ENCODE measurements at regions not wholly inside any gene's neighbourhood (a gene's known extent, or its start where the extent isn't known, plus 50 kb on each side); places are given as distances from the start of the nearest gene placed in this dataset.

DNA sequence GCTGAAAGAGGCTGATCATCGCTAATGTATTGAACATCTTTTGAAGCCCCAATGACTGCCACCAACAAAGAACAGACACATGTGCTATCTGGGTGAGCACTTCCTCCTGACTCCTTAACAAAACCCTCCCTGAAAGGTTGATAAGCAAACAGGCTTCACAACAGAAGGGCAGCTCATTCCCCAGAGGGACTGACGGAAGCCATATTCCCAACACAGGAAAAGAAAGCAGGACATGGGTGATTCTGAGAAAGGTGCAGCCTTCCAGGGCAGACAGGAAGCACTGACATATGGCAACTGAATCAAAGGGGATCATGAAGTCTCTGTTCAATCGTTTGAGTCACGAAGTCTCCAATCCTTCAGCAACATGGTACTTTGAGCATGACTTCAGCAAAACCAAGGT lies 929.0 kb downstream of the MCTP2 start:
- Histone ChIP-seq H3K9ac (ENCODE audit: low read depth, low read length) (no peak overlapping the region), H3K36me3 (ENCODE audit: insufficient read depth, low read length) (no peaks in the 10 kb centered on the region), H3K9me3 (ENCODE audit: control insufficient read depth, insufficient read depth, low read length) (no peaks in the 10 kb centered on the region), H3K4me1 (ENCODE audit: insufficient read depth, low read length) (no peaks in the 10 kb centered on the region)

DNA sequence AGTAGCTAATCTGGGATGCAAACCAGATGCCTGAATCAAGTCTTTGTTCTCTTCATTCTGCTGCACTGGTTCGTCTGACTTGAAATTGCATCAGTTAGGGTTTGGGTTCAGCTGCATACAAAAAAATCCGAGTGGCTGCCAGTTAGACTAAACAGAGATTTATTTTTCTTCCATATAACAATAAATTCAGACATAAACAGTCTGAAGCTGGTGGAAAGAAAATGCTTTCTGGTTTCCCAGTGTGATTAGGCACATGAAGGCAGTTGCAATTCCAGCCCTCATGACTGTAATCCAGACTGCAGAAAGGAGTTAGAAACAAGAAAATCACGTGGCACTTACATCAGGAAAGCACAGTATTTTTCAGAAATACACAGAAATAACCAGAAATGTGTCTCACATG lies 930.7 kb downstream of the MCTP2 start:
- H3K9me3 ChIP-seq (ENCODE audit: control insufficient read depth, insufficient read depth, low read length): no peaks in the 10 kb centered on the region
- no peaks in the 10 kb centered on the region for H3K36me3 ChIP-seq (ENCODE audit: insufficient read depth, low read length)
- H3K4me1 ChIP-seq (ENCODE audit: insufficient read depth, low read length): no peaks in the 10 kb centered on the region
- H3K9ac ChIP-seq (ENCODE audit: low read depth, low read length): no peak overlapping the region

DNA sequence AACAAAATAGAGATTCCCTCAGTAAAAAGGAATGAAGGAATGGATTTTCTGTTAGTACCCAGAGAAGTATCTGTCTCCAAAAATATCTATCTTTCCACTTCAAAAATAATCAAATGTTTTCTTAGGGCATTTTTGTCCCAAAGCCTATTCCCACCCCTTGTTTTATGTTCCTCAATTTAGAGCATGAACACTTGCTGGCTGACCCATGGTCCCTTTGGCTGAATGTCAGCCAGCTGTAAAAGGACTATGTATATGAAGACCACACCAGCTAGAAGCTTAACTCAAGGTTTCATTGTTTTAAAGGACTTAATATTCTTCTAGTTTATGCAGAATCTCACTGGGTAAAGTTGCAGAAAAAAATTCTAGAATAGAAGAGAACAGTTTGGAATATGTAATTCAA lies 931.2 kb downstream of the MCTP2 start:
- Histone ChIP-seq H3K4me1 (ENCODE audit: insufficient read depth, low read length) (no peaks in the 10 kb centered on the region), H3K36me3 (ENCODE audit: insufficient read depth, low read length) (no peaks in the 10 kb centered on the region), H3K9me3 (ENCODE audit: control insufficient read depth, insufficient read depth, low read length) (no peaks in the 10 kb centered on the region), H3K9ac (ENCODE audit: low read depth, low read length) (no peak overlapping the region)

DNA sequence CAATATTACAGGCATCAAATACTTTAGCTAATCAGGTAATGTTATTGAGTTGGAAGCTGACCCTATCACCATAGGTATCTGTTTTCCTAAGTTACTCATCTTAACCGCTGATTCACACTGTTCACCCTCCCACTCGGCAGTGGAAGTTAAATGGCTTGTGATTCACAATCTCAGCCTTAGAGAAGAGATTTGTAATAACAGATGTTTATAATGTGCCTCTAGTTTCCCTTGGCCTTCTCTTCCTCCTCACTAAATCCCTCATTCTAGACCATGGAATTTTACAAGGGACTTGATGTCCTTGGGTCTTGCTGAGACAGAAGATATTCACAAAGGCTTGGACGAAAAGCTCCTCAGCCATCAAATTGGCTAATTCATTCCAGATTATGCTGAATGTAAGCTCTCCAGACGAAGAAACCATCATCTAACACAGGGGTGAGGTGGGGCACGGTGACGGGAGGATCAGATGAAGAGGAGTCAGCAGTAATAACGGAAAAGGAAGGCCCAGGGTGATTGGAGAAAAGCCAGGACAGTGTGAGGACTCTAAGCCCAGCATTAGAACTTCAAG lies 931.7 kb downstream of the MCTP2 start:
- Histone ChIP-seq H3K4me1 (ENCODE audit: insufficient read depth, low read length) (no peaks in the 10 kb centered on the region), H3K9ac (ENCODE audit: low read depth, low read length) (no peak overlapping the region), H3K9me3 (ENCODE audit: control insufficient read depth, insufficient read depth, low read length) (no peaks in the 10 kb centered on the region), H3K36me3 (ENCODE audit: insufficient read depth, low read length) (no peaks in the 10 kb centered on the region)

DNA sequence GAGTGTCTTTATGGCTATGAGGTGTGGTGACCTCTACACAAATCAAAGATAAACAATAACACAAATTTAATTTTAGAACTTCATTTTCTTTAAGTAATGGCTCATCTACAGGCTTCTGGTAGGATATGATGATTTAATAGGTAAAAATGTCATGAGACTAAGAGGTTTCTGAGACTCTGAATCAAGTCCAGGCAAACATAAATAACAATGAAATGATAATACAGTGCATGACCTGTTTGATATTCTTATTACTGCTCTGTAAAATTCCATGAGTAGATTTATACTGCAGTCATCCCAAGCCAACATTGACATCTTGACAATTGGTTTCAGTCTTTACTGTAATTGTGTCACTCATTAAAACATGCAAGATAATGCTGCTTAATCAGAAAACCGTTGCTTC lies 936.8 kb downstream of the MCTP2 start:
- H3K4me1 ChIP-seq (ENCODE audit: insufficient read depth, low read length): no peaks in the 10 kb centered on the region
- no peaks in the 10 kb centered on the region for H3K9me3 ChIP-seq (ENCODE audit: control insufficient read depth, insufficient read depth, low read length)
- H3K9ac ChIP-seq (ENCODE audit: low read depth, low read length): no peak overlapping the region
- no peaks in the 10 kb centered on the region for H3K36me3 ChIP-seq (ENCODE audit: insufficient read depth, low read length)

DNA sequence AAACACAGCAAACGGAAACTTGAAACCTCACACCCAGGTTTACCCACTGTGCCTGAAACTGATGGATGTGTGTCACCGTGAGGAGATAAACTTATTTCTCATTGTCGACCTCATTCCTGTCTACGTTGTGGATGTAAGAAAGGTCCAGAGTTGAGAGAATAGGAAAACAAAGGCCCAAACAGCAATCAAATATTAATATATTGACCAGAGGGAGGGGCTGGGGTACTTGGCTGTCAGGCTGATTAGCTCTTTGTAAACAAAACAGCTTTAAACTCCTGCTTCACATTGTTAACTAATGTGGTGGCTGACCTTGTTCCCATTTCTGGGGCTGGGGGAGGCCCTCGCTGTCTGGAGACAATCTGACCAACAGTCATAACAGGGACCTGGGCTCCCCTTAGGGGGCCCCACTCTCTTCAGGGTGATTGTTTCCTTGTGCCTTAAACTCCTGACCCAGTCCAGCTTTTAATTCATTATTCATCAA lies 937.6 kb downstream of the MCTP2 start:
- H3K9me3 ChIP-seq (ENCODE audit: control insufficient read depth, insufficient read depth, low read length): no peaks in the 10 kb centered on the region
- H3K36me3 ChIP-seq (ENCODE audit: insufficient read depth, low read length): no peaks in the 10 kb centered on the region
- H3K4me1 ChIP-seq (ENCODE audit: insufficient read depth, low read length): no peaks in the 10 kb centered on the region
- H3K9ac ChIP-seq (ENCODE audit: low read depth, low read length): no peak overlapping the region

DNA sequence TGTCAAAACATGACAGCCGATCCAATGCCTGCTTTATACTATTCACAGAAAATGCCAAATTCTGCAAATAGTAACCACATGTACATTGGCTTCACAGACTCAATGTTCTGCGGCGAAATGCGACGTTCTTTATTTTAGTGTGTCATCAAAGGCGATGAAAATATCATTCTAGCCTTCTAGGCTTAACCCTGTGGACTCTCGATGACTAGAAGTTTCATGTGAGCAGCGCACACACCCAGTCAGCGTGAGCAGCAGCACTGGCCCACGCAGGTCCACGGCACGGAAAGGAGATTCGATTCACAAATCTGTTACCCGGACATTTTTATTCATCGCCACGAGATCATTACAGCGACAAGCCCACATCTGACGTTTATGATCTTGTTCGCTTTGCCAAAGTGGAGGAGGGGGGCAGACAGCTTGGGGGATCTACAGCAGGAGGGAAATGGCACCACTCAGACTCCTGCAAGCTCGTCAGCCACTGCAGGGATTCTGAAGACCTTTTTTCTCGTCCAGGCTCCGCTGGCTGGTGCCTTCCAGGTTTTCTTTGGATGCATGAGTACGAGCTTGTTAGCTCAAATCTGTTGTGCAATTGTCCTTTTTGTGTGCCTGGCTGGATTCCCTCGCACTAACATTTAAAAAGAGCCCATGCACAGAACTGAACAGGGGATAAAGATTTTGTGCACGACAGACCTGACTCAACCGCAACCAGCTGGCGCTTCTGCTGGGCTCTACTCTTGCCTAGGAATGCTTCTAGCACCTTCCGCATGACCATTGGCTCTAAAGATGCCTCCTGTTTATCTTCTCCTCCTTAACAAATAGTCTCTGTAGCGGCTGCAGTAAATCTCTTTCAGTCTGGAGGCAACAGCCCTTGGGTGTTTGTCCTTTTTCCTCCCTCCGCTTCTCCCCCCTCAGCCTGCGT lies 938.4 kb downstream of the MCTP2 start:
- no peaks in the 10 kb centered on the region for H3K36me3 ChIP-seq (ENCODE audit: insufficient read depth, low read length)
- no peaks in the 10 kb centered on the region for H3K9me3 ChIP-seq (ENCODE audit: control insufficient read depth, insufficient read depth, low read length)
- no peak overlapping the region for H3K9ac ChIP-seq (ENCODE audit: low read depth, low read length)
- H3K4me1 ChIP-seq (ENCODE audit: insufficient read depth, low read length): no peaks in the 10 kb centered on the region

DNA sequence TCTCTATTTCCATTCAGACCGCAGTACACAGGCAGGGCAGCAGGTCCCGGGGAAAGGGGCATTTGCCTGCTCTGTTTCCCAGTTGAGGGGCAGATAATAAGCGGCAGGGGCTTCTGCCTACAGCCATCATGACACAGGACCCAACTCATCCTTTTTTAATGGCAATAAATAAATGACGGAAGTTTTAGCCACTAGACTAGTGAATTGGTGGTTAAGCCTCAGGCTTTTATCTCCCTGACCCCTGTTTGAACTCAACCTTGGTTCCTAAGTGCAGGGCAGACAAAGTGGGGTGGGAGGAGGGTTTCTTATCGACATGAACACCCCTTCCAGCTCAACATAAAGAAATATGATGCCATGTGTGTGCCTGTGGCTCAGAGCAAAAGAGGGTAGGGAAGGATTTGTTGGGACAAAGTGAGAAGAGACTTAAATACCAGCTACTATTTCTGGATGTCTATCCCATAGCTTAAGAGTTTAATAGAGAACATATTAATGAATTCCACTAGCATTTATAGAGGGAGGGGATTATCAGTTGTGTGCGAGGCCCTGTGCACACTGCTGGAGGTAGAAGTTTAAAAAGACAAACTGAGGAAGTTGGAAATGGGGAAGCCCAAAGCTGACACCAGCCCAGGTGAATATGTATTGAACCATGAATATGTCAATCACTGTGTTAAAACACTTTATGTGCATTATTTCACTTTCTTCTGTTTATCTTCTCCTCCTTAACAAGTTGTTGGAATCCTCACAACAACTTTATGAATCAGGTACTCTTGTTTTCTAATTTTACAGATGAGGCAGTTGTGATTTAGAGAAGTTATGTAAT lies 939.4 kb downstream of the MCTP2 start:
- no peaks in the 10 kb centered on the region for H3K9me3 ChIP-seq (ENCODE audit: control insufficient read depth, insufficient read depth, low read length)
- no peaks in the 10 kb centered on the region for H3K4me1 ChIP-seq (ENCODE audit: insufficient read depth, low read length)
- no peaks in the 10 kb centered on the region for H3K36me3 ChIP-seq (ENCODE audit: insufficient read depth, low read length)
- H3K9ac ChIP-seq (ENCODE audit: low read depth, low read length): no peak overlapping the region

DNA sequence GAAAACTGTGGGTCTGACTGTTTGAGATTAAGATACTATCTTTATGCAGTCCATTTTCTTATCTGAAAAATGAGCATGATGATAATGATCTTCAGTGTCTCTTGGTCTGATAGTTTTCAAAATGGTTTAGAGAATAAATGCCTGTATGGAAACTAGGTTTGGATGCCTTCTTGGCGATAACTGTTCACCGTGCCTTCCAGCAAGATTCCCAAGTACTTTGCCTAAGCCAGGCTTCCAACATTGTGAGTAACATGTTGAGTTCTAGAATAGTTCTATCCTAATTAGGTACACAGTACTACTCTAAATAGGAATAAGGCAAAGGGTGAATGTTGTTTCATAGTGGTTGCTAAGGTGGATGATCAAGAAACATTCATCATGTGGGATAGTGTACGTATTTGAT lies 940.2 kb downstream of the MCTP2 start:
- Histone ChIP-seq H3K4me1 (ENCODE audit: insufficient read depth, low read length) (no peaks in the 10 kb centered on the region), H3K9ac (ENCODE audit: low read depth, low read length) (no peak overlapping the region), H3K36me3 (ENCODE audit: insufficient read depth, low read length) (no peaks in the 10 kb centered on the region), H3K9me3 (ENCODE audit: control insufficient read depth, insufficient read depth, low read length) (no peaks in the 10 kb centered on the region)

DNA sequence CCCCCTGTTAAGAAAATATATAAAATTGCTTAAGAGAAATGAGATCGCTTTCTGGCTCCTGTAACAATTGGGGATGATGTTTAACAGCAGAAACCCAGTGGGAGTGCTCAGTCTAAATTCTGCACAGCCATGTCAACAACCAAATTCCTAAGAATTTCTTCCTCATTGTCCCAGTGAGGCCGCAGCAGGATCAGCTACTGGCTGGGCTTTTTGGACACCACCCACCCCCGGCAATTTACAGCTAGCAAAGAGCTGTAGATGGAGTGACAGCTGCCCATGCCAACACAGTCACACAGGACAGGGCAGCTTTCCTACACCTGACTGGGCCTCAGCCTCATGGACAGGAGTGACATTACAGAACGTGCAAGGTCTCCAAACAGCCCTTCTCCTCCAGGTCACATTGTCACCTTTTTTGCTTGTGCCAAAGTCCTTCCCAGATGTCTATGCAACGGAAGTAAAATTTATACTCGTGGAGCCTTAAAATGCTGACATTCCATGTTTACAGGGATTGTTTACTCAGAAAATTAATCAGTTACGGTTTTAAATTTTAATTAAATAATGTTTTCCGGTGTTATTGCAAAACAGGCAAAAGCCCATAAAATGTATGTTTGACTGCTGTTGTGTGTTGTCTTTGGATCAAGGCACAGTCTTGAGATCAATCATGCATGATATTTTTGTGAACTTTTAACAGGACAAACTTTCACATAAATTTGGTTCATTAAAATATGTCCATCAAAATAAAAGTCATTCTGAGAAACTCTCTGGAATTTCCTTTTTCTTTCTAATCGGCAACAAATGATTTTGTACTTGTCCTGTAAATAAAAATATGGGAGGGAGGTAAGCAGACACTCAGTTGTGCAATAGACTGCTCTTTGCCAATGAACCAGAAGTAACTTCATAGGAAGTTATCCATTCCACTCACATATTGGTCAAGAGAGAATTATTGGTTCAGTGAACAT lies 943.2 kb downstream of the MCTP2 start:
- H3K36me3 ChIP-seq (ENCODE audit: insufficient read depth, low read length): no peaks in the 10 kb centered on the region

DNA sequence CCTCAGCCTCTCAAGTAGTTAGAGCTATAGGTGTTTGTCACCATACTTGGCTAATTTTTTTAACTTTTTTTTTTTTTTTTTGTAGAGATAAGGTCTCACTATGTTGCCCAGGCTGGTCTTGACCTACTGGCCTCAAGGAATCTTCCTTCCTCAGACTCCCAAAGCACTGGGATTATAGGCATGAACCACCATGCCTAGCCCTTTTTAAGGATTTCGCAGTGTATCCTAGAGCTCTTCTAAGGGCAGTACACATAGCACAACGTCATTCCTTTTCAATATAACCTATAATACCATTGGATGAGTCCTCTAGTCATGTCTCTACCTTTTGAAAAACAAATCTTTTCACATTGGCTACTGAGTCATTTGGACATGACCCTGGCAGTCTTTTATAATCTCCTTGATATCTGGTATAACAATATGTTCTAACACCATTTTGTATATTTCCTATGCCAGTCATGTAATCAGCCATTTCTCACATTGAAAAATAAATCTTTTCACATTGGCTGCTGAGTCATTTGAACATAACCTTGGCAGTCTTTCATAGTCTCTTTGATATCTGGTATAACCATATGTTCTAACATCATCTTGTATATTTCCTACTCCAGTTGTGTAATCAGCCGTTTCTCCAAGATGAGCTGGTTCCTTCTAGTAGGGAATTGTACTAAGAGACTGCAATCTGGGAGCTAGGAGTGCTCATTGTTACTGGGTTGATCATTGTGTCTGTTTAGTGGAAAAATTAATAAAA lies 944.7 kb downstream of the MCTP2 start:
- no peaks in the 10 kb centered on the region for H3K4me1 ChIP-seq (ENCODE audit: insufficient read depth, low read length)
- H3K9me3 ChIP-seq (ENCODE audit: control insufficient read depth, insufficient read depth, low read length): peaks cover 4% of the 10 kb centered on the region; the same call in 1 of the 2 replicates
- no peaks in the 10 kb centered on the region for H3K36me3 ChIP-seq (ENCODE audit: insufficient read depth, low read length)
- no peak overlapping the region for H3K9ac ChIP-seq (ENCODE audit: low read depth, low read length)

More for the DNA sequence above, 943.2 kb downstream of the MCTP2 start:
- Histone ChIP-seq H3K9ac (ENCODE audit: low read depth, low read length) (no peak overlapping the region), H3K9me3 (ENCODE audit: control insufficient read depth, insufficient read depth, low read length) (no peaks in the 10 kb centered on the region), H3K4me1 (ENCODE audit: insufficient read depth, low read length) (no peaks in the 10 kb centered on the region)

DNA sequence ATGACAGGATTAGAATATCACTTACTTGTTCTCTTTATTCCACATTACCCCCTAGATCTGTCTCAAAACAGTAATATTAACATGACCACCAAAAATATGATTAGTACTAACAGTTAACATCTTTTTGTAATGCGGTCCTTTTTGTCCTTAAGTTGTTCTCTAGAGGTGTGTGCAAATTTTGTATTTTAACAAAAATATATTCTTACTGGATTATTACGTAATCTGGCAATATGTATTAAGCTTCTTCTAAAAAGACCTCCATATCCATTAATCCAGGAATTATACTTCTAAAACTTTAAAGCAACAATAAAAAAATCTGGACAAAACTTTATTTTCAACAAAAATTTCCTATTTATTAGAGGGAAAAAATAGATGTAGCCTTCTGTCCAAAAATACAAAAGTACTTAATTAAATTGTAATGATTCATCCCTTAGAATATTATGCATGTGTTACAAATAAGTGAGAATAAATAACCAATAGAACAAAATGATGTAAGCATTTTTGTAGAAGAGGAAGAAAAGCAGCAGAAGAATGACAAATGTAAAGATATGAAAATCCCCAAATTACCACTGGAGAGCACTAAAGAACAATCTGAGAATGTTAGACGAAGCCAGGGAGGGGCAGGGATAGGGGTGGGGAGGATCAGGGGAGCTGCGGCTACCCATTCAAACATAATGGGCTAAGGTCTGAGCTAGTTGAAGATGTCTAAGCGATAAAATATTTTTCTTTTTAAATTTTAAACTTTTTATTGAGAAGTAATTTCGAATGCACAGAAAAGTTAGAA lies 945.6 kb downstream of the MCTP2 start:
- peaks cover 4% of the 10 kb centered on the region; the same call in 1 of the 2 replicates for H3K9me3 ChIP-seq (ENCODE audit: control insufficient read depth, insufficient read depth, low read length)

More for the DNA sequence above, 945.6 kb downstream of the MCTP2 start:
- no peak overlapping the region for H3K9ac ChIP-seq (ENCODE audit: low read depth, low read length)
- no peaks in the 10 kb centered on the region for H3K4me1 ChIP-seq (ENCODE audit: insufficient read depth, low read length)
- no peaks in the 10 kb centered on the region for H3K36me3 ChIP-seq (ENCODE audit: insufficient read depth, low read length)
